CD4-positive, alpha-beta T cell treated with Interleukin-4 for 4 hours (primary cell): ENCODE measurements at regions not wholly inside any gene's neighbourhood (a gene's known extent, or its start where the extent isn't known, plus 50 kb on each side); places are given as distances from the start of the nearest gene placed in this dataset.

Experiments used
- DNase-seq: peaks from one replicate; pipeline ENCODE4 v3.0.0-alpha.2; 2020

DNA sequence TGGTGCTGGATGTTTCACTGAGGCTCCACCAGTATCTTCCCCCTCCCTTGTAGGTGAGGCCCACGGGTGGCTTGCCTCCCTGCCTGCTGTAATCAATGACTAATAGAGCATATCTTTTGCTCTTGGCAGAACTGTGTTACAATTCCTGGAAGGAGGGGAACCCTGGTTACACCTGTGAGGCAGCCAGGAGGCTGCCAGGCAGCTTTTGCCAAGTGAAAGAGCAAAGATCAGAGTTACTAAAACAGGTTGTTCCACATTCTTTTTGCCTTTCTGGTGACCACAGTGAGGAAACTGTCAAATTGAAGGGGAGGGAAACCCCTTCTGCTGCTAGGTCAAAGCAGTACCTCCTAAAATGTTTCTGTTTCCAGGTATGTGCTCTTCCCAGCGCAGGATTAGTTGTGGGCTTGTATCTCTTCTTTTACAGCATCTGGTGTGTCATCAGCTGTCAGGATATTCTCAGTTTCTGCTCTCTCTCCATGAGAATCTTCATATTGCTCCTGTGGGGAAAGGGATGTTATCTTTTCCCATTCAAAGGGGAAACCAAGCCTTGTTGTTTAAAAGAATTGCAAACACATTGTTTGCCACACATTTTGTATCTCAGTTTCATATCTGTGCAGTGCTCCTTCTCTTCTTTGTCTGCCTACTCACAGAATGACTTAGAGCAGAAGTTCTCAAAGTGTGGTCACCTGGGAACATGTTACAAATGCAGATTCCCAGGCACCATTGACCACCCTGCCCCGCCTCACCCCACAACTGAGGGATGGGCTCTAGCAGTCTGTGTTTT, 137.4 kb upstream of the UMPS start:
- no peak for DNase-seq

DNA sequence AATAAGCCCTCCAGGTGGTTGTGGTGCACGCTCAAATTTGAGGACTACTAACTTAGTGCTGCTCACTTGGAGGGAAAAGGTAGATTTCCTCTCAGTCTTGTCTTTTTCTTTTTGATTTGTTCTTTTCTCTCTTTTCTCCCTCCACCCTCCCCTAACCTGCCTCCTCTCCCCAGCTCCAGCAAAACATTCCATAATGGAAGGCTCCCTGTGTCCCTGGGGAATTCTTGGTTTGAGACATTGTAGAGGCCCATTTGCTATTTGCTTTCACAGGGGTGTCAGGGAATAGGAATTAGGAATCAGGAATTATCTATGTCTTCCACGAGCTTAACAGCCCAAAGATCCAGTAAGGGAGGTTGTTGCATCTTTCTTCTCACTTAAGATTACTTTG, 136.8 kb upstream of the UMPS start:
- no peak for DNase-seq

DNA sequence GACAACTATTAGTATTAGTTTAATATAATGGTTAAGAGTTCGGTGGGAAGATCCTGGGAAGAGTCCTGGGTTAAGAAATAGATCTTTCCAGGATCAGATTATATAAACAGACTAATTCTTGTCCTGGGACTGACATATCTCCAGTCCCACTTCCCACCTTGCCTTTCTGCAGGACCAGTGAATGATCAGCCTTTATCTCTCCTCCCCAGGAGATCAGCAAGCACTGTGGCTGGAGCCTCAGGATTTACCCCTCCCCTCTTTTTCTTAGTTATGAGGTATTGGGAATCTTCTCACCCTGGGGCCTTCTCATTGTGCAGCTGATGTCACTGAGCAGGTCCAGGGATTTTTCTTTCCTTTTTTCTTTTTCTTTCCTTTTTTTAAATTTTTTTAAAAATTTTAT, 135.7 kb upstream of the UMPS start:
- no peak for DNase-seq

DNA sequence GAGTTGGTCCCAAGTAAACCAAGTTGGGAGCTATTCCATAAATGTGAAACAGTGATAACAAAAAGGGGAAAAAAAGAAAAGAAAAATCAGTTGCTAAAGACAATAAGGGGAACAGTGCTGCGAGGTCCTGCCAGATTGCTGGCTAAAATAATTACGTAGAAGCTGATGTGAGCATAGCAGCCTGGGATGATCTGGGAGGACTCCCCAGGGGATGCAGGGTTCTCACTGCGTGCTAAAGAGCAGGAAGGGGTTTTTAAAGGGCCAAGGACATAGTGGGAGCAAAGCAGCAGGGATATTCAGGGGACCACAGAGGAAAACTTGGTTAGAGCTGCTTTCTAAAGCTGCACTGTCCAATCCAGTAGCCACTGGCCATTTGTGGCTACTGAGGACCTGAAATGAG, 133.0 kb upstream of the UMPS start:
- DNase-seq: no peak

DNA sequence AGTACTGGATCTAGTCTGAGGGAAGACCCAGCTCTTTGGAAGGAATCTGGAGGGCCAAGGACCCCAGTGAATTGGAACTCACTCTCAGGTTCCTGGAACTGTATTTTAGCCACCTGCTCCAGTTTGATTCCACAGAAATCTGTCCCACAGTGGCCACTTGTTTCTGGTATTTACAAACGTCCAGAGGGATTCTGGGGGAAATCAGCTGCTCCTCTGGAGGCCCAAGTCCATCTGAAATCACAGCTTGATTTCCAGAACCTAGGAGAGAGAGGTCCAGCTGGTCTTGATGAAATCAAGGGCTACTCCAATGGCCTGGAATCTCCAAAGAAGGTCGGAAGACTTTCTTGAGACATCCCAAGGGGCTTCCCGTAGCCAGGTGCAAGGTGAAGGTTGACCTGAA, 132.3 kb upstream of the UMPS start:
- no peak for DNase-seq

DNA sequence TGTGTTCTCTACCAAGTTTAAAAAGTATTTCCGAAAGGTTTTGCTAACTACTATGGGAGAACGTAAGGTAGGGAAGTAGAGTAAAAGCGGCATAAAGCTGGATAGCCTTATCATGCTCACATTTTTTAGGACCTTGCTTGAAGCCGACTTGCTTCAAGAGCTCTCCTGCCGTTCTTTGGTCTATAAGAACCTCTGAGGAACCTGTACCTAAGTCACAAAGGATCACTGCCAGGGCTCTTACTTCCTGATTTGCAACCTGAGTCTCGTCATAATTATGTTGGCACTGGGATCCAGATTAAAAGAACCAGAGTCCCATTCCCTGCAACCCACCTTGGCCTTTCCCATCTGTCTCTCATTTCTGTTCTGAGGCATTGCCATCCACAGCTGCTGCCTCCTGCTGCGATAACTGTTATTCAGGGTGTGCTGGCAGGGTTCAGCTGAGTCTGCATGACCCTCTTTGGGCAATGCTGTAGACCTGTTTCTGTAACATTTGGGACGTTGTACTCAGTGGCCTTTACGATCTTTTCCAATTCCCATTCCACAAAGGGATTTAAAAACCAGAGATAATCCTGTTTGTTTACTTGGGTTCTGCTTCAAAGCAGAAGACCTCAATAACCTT, 131.0 kb upstream of the UMPS start:
- DNase-seq: no peak

DNA sequence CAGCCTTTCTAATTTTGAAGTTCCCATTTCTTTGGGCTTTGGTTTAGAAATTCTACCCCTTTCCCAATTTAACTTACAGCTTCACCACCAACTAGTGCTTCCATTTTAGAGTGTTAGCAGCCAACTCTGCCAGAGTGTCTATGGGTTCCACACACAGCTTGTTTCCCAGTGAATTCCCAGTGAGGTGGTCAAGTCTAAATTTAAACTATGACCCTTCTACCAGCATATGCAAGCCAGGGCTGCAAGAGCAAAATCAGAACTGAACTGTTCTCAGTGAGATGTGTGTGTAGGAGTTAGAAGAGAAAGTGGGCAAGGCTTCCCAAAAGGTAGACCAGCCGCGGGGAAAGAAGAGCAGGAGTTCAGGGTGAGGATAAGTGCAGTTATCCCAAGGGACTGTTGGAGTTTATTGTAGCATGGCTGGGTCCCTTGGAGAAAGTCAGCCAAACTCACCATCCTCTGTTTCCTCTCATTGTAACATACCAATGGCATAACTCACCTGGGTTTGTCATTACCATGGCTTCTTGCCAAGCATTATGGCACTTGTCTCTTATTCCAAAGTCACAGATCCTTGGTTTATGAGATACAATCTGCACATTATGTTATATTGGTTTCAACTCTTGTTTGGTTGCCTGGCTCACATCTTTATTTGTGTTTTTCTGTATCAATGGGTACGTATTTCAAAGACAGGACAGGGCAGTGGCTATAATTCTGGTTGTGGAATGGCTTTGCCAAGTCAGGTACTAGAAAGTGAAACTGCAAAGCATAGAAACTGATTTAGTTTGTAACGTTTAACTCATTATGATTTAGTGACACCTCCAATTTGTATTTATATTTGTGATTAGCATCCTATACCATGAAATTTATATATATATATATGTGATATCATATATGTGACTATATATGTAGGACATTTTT, 130.2 kb upstream of the UMPS start:
- no peak for DNase-seq

DNA sequence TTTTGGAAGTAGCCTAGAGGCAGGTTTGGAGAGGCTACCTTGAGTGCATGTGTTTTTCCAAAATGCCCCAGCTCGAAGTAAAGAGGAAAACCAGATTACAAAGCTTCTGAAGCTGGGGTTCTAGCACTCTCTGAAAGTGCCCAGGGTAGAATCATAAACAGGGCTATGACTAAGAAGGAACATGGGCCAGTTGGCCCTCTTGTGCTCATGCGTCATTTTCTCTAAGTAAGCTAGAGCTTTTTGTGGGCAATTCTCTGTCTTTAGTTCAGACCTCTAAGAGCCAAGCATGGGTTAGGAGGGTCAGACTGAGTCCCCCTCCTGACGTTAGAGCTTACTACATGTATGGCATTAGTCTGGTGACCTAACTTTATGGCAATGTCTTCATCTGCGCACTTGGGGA, 129.5 kb upstream of the UMPS start:
- no peak for DNase-seq

DNA sequence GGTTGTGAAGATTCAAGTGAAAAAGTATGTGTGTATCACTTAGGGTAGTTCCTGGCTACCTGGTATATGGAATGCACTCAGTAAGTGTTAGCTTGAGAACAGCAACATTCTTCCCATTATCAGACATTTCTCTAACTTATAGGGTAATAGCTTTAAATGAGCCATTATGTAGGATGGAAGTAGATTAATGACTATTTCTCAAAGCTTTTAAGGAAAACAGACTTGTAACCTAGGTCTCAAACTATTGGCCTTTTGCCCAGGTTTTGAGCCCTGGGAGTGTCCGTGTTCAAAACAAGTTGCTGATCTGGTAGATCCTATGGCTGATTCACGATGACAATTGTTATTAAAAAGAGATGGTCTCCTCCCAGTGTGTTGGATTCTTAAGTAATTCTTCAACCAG, 129.1 kb upstream of the UMPS start:
- DNase-seq: no peak

DNA sequence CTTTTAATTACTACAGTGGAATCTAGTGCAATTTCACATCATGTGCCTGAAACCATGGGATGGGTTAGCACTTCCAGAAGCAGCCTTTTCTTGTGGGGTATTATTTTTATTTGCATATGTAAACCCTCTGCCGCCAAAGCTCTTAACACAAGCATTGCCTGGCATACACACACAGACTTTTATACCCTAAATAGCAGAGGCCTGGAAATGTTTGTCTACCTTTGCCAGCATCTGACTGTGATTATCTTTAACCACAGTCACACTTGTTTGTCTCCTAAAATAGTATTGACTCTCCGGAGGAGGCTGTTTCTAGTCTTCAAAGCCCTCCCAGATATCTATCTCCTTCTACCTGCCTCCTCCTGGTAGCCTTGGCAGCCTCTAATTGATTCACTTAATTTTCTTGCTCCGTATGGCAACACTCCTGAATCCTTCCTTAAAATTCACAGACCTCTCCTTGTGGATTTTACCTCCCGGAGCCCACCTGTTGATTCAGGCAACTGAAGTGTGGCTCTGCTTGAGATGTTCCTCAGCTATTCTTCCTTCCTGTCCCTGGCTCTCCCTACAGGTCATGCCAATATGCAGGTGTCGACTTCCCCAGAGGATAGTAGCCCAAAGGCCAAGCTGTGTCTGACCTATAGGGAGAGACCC, 127.1 kb upstream of the UMPS start:
- DNase-seq: no peak

DNA sequence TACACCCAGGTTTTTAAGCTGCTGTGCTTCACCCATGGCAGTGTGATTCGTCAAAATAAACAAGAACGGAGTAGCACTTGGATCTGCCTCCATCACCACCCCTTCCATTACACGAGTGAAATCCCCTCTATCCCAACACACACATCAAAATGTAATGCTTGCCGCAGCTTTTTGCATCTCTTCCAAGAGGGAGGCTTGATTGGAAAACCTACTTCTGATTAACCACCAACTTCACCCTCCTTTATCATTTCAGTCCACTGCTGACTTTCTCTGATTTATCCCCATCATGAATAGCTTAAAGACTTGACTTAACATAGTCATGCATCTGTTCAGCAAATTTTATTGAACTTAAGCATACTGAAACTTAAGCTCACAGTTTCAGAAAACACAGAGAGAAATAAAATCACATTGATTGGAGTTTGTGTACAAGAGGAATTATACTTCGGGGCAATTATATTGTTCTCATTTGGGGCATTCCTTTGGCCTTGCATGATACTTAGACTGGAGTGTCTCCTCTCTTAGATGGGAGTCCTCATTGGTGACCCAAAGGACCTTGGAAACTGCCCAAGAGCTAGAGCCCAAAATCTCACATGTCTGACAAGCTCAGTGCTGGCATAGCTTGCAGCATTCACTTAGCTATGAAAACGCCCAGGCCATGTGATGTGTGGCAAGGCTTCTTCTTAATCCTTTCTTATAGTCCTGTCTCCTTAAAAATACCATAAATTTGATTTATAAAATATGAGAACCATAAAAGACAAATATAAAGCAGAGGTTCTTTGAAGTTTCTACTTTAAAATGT, 124.3 kb upstream of the UMPS start:
- DNase-seq: no peak

DNA sequence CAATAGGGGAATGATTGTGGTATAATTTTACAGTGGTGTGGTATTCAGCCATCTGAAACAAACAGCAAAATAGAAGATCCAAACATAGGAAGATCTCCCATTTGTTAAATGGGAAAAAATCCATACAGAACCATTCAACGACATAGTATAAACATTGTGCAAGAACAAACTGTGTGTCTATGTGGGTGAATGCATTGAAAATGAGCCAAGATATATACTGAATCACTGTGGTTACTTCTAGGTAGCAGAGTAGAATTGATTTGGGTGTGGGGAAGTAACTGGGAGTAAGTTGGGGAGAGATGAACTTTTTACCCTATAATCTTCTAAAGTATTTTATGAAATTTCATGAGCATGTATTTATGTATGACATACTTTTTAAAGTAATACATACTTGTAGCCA, 123.1 kb upstream of the UMPS start:
- DNase-seq: no peak

DNA sequence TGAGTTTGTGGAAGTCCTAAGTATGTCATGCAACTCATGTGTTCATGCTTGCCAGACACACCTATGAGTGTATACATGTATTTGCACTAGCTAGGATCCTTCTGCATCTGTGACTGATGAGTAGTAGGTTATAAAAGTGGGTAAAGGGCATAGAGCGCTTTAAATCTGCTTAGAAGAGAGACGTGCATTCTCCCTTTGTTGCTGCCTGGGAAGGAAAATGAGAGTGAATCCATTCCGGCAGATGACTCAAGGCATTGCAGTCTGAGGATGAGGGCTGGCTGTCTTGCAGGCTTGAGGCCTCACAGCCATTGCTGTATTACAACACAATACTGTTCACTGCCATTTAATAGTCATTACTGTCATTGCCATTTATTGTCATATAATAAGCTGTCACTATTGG, 120.8 kb upstream of the UMPS start:
- no peak for DNase-seq

DNA sequence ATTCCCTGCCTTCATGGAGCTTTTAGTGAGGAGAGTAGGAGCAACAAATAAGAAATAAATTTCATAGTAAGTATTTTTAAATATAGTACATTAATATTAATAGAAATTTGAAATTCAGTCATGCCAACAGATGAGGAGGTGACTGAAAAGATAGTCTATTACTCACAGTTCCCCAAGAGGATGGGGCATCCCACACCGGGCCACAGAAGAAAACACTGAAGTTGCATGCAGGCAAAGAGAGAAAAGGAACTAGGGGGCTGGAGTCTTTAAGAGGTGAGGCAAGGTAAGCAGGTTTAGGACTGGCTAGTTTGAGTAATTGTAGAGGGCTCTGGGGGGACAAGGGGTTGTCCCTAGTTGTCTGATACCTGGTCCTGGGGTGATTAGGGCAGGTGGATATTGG, 120.1 kb upstream of the UMPS start:
- DNase-seq: no peak

DNA sequence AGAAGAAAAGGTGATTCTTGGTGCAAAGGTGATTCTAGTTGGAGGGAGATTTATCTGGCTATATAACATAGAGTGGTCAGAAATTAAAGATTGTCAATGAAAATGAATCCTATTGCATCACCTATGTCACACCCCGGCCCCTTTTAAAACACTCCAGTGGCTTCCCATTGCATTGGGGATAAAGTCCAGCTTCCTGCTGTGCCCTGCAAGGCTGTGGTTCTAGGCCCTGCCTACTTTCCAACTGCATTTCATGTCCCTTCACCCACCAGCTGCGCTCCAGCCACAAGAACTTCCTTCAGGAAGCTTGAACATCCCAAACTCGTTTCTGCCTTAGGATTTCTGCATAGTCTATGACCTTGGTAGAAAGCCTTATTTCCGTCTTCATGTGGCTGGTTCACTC, 118.7 kb upstream of the UMPS start:
- no peak for DNase-seq

DNA sequence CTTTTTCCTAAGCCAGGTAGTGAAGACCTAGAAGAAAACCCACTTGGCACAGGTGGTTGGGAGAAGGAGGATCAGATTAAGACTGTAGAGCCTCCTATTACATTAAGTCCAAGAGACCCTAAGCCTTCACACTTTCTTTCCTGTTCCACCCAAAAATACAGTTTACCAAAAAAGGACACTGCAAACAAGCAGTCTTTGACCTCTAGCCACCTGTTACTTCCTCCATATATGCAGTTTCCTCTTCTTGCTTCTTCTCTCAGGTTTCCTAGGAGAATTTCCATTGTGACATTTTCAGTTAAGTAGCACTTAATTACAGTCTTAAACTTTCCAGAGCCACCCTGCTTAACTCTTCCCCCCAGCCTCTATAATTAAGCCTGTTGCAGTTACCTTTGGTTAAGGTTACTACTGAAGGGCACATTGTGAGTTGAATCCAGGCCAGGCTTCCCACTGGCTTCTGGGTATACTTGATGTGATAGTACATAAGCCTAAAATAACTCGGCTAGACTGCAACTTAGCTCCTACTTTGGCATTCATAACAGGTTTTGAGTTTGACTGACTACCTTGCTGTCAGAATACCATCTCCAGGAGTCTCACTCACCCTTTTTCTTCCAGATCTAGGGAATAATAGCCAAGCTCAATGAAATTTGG, 114.2 kb upstream of the UMPS start:
- DNase-seq: no peak

DNA sequence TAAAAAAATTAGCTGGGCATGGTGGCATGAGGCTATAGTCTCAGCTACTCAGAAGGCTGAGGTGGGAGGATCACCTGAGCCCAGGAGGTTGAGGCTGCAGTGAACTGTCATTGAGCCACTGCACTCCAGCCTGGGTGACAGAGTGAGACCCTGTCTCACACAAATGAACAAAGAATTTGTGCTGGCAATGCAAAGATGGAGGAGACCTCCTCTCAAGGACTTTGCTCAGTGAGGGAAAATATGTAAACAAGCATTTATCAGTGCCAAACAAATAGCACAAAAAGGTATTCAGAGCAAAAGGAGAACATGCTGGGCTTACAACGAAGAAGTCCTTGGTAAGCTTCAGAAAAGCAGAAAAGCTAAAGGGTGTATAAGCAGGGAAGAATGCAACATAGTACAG, 113.1 kb upstream of the UMPS start:
- no peak for DNase-seq

DNA sequence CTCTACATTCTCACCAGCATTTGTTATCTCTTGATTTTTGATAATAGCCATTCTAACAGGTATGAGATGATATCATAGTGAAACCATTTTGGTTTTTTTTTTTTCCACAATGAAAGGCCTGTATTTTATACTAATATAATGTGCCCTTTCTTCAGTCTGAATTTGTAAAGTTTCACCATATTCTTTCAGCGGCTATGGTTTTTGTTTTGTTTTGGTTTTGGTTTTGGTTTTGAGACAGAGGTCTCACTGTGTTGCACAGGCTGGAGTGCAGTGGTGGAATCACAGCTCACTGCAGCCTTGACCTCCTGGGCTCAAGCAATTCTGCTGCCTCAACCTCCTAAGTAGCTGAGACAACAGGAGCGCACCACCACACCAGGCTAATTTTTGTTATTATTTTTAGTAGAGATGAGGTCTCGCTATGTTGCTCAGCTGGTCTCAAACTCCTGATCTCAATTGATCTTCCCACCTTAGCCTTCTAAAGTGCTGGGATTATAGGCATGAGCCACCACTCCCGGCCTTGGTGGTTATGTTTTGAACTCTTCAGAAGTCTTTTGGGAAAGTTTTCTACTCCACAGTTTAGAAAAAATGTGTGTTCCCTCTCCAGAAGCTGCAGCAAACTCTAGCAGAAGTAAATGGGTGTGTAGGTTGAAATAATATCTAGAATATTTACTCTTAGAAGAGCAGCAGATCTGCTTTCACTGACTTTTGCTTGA, 110.2 kb upstream of the UMPS start:
- DNase-seq: peak; percentile 28

DNA sequence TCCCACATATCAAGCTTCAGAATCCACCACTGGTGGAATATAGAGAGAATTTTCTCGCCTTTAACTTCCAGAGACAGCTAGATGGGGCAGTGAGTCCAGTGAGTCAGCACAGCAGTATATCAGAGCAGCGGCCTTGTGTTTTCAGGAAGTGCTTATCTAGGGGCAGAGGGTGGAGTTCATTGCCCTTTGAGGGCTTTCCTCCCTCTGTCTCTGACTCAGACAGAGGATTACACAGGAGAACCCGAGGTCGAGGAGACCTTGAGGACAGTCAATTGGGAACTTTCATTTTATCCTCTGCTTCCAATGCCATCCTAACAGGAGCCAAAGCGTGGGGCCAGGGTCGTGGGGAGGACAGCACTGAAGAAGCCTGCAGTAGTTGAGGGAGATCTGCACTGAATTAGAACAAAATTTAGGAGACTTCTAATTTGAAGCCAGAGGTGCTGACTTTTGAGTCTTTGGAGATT, 109.6 kb upstream of the UMPS start:
- peak; percentile 69 for DNase-seq

DNA sequence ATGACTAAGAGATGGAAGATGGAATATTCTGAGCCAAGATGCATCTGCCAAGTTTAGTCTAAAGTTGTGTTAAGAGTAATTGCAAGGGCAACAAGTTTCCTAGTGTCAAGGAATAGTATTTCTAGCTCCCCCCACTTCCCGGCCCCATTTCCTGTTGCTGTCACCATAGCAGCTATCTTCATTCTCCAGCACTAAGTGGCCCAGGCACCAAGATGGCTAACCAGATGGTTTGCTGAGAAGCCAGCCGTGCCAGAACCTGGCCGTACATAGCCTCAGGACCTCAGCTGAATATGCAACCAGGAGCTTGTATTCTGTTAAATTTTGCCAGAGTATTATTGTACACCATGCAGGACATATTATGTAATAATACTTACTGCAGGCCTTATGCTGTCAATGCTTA, 108.8 kb upstream of the UMPS start:
- no peak for DNase-seq

DNA sequence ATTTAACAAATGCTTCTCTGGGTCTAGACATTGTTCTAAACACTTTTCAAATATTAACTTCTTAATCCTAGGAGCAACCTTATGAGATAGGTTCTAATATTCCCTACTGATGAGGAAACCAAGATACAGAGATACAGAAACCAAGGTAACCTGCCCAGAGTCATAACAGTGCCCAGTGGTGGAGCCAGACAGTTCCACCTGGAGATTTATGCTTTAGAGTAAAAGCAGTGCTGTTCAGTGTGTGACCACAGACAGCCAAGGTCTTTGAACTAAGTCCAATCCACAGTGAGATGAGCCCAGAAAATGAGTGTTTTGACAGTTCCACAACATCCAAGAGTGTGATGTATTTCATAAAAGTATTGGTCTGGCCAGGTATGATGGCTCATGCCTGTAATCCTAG, 105.2 kb upstream of the UMPS start:
- DNase-seq: no peak
